HCT116 (cell line): ENCODE measurements at regions not wholly inside any gene's neighbourhood (a gene's known extent, or its start where the extent isn't known, plus 50 kb on each side); places are given as distances from the start of the nearest gene placed in this dataset.

Experiments
- CBX3 ChIP-seq: IDR thresholded peaks from 2 replicates; pipeline ENCODE4 v1.6.1; 2012; ENCODE audit warnings: low read depth
- CTCF ChIP-seq, 3 experiments: fragments of 200-600 bp in 1 of 3; sonication (generic) in 1 of 3; IDR thresholded peaks in 2 of 3; conservative IDR thresholded peaks in 1 of 3; 2 replicates each; pipeline ENCODE4 v1.5.1; 2012 to 2017; ENCODE audit warnings: low read depth in 2 of 3, low read length in 2 of 3, antibody characterized with exemption in 1 of 3, borderline replicate concordance in 1 of 3, control low read depth in 1 of 3, mild to moderate bottlenecking in 1 of 3, mixed read lengths in 1 of 3, mixed run types in 1 of 3, moderate library complexity in 1 of 3; ENCODE audit not compliant: insufficient read depth in 1 of 3
- EZH2 ChIP-seq: fragments of 200-600 bp; sonication (generic); IDR thresholded peaks from 2 replicates; pipeline ENCODE4 v1.6.1; 2017; ENCODE audit warnings: antibody characterized with exemption, mixed run types
- EZH2phosphoT487 ChIP-seq: fragments of 200-600 bp; IDR thresholded peaks from 2 replicates; pipeline ENCODE4 v1.6.1; 2018; ENCODE audit warnings: antibody characterized with exemption, borderline replicate concordance
- MAX ChIP-seq: IDR thresholded peaks from 2 replicates; pipeline ENCODE4 v1.6.1; 2012
- POLR2A ChIP-seq: IDR thresholded peaks from 2 replicates; pipeline ENCODE4 v1.7.0; 2011; ENCODE audit warnings: borderline replicate concordance; ENCODE audit not compliant: insufficient read depth, insufficient read length; ENCODE audit errors: extremely low read depth
- POLR2AphosphoS5 ChIP-seq: IDR thresholded peaks from 2 replicates; pipeline ENCODE4 v1.6.1; 2011; ENCODE audit warnings: mild to moderate bottlenecking, low read depth, low read length, moderate library complexity
- SP1 ChIP-seq: IDR thresholded peaks from 2 replicates; pipeline ENCODE4 v1.6.1; 2012; ENCODE audit warnings: low read depth
- TCF7L2 ChIP-seq: IDR thresholded peaks from 2 replicates; pipeline ENCODE4 v1.7.0; 2011; ENCODE audit warnings: borderline replicate concordance, inconsistent platforms; ENCODE audit not compliant: insufficient read depth, insufficient read length; ENCODE audit errors: extremely low read depth
- YY1 ChIP-seq: IDR thresholded peaks from 2 replicates; pipeline ENCODE4 v1.6.1; 2011; ENCODE audit warnings: low read length, low read depth, moderate library complexity, mild to moderate bottlenecking; ENCODE audit not compliant: insufficient replicate concordance; ENCODE audit errors: extremely low read depth
- TF ChIP-seq, protein P1 (sequence below): IDR thresholded peaks from 2 replicates; pipeline ENCODE4 v1.6.1; 2012; ENCODE audit warnings: low read depth
- TF ChIP-seq, protein P2 (sequence below): IDR thresholded peaks from 2 replicates; pipeline ENCODE4 v1.6.1; 2012

DNA sequence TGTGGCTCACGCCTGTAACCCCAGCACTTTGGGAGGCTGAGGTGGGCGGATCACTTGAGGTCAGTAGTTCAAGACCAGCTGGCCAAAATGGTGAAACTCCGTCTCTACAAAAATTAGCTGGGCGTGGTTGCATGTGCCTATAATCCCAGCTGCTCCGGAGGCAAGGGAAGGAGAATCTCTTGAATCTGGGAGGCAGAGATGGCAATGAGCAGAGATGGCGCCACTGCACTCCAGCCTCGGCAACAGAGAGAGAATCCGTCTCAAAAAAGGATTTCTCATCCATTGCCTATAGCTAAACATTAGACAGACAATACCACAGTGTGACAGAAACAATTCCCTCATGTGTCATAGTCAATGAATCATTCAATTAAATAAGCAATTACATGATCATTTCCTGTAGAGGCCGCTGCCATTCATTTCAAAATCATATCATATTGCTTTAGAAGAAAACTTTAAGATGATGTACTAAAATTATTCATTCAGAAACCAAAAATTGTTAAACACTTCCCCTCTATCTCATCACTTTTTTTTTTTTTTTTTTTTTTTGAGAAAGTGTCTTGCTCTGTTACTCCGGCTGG lies 69.5 kb upstream of the TGIF1 start:
- TF ChIP-seq MAX: 0 out of 2 replicates have a peak, but pooled peaks have one; percentile 25
- TF ChIP-seq TCF7L2: no peak
- TF ChIP-seq CTCF (IDR thresholded peaks at IDR 0.05 in 2 of 3, conservative IDR thresholded peaks at IDR 0.05 in 1 of 3; ENCODE audit: borderline replicate concordance in 1 of 3, insufficient read depth in 1 of 3, low read depth in 2 of 3, low read length in 2 of 3): peak in 2 of 3 experiments; percentile 21 to 32; a peak in 1 of 6 replicates
- no peak for TF ChIP-seq SP1
- no peak for TF ChIP-seq POLR2AphosphoS5
- no peak for TF ChIP-seq POLR2A
- TF ChIP-seq YY1: no peak
- TF ChIP-seq EZH2phosphoT487: no peak
- TF ChIP-seq, protein P1, sequence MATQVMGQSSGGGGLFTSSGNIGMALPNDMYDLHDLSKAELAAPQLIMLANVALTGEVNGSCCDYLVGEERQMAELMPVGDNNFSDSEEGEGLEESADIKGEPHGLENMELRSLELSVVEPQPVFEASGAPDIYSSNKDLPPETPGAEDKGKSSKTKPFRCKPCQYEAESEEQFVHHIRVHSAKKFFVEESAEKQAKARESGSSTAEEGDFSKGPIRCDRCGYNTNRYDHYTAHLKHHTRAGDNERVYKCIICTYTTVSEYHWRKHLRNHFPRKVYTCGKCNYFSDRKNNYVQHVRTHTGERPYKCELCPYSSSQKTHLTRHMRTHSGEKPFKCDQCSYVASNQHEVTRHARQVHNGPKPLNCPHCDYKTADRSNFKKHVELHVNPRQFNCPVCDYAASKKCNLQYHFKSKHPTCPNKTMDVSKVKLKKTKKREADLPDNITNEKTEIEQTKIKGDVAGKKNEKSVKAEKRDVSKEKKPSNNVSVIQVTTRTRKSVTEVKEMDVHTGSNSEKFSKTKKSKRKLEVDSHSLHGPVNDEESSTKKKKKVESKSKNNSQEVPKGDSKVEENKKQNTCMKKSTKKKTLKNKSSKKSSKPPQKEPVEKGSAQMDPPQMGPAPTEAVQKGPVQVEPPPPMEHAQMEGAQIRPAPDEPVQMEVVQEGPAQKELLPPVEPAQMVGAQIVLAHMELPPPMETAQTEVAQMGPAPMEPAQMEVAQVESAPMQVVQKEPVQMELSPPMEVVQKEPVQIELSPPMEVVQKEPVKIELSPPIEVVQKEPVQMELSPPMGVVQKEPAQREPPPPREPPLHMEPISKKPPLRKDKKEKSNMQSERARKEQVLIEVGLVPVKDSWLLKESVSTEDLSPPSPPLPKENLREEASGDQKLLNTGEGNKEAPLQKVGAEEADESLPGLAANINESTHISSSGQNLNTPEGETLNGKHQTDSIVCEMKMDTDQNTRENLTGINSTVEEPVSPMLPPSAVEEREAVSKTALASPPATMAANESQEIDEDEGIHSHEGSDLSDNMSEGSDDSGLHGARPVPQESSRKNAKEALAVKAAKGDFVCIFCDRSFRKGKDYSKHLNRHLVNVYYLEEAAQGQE: no peak
- 0 out of 2 replicates have a peak, but pooled peaks have one; percentile 49 for TF ChIP-seq CBX3
- TF ChIP-seq EZH2: no peak
- TF ChIP-seq, protein P2, sequence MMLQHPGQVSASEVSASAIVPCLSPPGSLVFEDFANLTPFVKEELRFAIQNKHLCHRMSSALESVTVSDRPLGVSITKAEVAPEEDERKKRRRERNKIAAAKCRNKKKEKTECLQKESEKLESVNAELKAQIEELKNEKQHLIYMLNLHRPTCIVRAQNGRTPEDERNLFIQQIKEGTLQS: no peak
